ENCODE measurements at regions not wholly inside any gene's neighbourhood (a gene's known extent, or its start where the extent isn't known, plus 50 kb on each side); places are given as distances from the start of the nearest gene placed in this dataset.

DNA sequence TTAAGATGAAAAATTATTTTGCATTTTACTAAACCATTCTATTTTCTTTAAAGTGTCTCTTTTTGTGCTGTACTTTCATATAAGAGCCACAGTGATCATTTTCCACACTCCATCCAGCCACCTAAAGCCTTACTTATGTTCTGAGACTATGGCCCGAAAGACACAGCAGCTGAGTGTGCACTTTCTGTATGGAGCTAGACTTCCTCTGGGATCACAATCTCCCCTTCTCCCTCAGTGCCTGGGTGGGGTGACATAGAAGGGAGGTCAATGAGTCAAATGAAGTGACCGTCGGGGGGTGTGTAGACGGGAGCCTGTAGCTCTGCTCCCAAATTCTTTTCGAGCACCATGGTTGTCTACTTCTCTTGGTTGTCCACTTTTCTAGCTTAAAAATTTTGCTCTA, 97.8 kb upstream of the ARL4C start:
- TF ChIP-seq, protein P1, sequence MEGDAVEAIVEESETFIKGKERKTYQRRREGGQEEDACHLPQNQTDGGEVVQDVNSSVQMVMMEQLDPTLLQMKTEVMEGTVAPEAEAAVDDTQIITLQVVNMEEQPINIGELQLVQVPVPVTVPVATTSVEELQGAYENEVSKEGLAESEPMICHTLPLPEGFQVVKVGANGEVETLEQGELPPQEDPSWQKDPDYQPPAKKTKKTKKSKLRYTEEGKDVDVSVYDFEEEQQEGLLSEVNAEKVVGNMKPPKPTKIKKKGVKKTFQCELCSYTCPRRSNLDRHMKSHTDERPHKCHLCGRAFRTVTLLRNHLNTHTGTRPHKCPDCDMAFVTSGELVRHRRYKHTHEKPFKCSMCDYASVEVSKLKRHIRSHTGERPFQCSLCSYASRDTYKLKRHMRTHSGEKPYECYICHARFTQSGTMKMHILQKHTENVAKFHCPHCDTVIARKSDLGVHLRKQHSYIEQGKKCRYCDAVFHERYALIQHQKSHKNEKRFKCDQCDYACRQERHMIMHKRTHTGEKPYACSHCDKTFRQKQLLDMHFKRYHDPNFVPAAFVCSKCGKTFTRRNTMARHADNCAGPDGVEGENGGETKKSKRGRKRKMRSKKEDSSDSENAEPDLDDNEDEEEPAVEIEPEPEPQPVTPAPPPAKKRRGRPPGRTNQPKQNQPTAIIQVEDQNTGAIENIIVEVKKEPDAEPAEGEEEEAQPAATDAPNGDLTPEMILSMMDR (IDR thresholded peaks at IDR 0.05): no peak
- TF ChIP-seq POLR2A (IDR thresholded peaks at IDR 0.05): no peak
- no peak for TF ChIP-seq POLR2AphosphoS5 (IDR thresholded peaks at IDR 0.05; ENCODE audit: insufficient read depth in 1 of 2, low read depth in 1 of 2)

Data from vagina (tissue), 2 donors.